Hippocampal formation (tissue), 2 donors: ENCODE measurements at regions not wholly inside any gene's neighbourhood (a gene's known extent, or its start where the extent isn't known, plus 50 kb on each side); places are given as distances from the start of the nearest gene placed in this dataset.

Experiments
- DNase-seq, 2 donors: peaks; one replicate each; lab custom pipeline; 2025; lab: John Stamatoyannopoulos, UW

DNA sequence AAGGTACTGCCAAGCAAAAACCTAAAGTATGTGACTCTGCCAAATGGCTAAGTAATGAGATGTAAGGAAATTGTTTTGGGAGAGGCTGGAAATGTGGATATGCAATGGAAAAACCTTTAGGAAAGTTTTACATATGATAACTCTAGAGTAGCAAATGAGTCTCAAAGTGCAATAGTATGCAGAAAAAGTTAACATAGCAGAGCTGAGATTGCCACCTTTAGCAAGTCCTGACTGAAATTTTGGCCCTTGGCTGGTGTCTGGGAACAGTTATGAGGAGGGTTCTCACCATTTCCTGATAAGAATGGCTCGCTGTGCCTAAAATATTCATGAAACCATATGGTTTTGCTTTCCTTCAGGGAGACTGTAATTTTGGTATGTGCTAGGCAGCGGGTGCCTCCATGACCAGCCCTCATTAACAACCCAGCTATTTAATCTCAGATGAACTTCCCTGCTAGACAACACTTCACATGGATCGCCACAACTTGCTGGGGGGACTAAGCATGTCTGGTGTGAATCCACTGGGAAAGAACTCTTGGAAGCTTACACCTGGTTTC is 72.3 kb upstream of the ERBB4 start:
- no peak for DNase-seq

DNA sequence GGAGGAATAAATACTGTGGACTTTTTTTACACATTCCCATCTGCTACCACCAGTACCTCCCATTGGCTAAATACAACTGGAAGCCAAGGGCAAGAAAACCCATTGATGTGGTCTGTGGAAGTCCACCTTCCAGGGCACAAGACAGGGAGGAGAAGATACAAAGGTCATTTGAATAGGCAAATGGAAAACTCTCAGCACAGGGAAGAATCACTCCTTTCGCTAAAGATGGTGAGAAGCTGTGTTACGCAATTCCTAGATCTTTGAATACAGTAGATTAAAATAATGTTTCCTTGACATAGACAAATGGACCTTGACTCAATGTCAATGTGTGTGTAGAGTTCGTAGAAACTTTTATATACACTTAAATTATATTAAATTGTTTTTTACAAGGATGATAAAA is 70.9 kb upstream of the ERBB4 start:
- DNase-seq = no peak

DNA sequence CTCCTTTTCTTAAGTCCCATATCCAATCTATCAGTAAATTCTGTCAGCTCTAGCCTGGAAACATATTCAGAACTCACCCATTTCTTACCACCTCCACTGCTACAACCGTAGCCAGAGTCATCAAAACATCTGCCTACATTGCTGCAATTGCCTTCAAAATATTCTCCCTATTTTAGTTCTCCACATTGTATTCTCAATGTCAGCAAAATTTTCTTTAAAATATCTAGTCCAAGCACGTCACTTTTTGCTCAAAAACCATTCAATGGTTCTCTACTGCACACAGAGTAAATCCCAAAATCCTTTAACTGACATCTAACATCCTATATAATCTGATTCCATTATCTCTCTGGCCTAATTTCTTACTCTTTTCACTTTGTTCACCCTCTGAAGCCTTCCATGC is 68.5 kb upstream of the ERBB4 start:
- no peak for DNase-seq

DNA sequence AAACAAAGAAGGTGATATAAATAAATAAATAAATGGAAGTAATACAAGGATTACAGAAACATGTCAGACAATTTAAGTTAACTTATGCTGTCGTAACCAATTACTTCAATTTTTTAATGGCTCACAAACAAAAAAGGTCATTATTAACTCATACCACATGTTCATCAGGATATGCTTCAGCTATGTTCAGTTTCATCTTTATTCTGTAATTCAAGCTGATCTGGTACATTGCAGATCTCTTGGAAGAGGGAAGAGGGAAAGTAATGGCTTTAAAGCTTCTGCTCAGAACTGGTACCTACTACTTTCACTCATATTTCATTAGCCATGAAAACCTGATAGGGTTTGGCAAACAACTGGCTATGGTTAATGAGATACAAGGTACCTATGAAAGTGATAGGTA is 67.6 kb upstream of the ERBB4 start:
- no peak for DNase-seq

DNA sequence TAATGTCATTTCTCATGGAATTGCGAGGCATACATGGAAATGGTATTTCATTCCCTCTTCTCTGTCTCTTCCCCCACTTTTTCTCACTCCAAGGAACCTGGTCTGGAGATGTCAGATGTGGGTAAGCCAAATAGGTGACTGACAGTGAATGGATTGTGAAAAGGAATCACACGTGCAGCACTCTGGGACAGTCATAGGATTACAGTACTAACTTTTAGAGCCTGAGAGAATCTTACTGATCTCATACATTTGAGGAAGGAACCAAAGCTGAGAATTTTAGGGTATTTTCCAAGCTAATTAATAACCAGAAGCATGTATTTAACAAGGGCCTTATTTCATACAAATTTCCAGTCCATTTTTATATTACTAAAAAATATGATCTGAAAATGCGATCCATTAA is 58.1 kb upstream of the ERBB4 start:
- DNase-seq = no peak

DNA sequence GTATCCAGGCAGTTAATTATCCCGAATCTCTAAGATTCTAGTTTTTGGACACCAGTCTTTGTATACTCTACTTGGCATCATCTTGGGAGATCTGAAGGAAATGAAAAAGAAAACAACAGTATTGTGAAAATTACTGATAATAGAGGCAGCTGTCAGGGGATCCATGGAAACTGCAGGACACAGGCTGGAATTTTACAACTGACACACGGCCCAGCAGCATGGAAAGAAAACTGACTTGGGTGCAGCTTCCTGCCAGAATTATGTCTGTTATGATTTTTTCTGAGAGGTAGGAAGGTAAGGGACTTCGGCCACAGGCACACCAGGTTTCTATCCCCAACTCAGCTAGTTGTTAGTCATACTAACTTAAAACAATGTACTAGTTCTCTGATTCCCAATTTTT is 57.7 kb upstream of the ERBB4 start:
- no peak for DNase-seq

DNA sequence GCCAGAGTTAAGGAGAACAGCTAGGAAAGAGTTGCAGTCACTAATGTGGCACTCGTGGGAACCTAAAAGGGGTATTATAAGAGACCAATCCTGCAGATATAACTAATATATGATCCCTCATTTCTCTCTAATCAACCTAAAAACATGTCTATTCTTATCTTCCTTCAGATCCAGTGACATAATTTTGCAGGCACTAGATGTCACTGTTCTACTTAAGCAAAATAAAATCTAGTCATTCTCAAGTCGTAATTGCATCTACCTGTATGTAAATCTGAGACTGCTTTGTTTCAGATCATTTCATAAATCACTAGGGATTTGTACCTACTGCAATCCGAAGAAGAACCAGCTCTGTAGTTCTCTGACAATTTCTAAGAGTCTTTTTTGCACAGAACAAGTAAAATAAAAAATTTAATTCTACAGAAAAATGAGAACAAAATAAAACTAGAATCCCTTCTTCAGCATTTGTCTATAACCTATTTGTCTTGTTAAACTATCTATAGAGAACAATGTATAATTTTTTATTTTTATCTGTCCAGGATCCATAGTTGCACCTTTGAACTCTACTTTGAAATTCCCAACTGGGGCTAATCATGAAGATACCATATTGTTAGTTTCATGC is 56.5 kb upstream of the ERBB4 start:
- peak in 1 of 2 donors; percentile 51 for DNase-seq

DNA sequence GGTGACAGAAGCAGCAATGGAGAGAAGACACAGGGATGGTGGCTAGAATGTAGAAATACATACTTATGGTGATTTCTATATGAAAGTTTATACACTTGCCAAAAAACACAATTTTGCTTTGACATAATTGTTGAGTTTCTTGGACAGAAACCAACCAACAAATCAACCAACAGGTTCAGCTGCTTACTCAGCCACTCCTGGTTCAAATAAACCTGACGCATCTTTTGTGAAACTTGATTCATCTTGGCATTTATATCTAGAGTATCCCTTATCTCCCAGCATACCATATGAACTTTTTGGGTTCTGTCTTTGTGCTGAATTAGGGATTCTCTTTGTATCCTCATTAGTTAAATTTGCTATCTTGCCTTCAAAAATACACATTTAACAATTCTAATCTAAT is 54.1 kb upstream of the ERBB4 start:
- DNase-seq = no peak
